IMR-90 (cell line): ENCODE measurements at regions not wholly inside any gene's neighbourhood (a gene's known extent, or its start where the extent isn't known, plus 50 kb on each side); places are given as distances from the start of the nearest gene placed in this dataset.

Experiments used
- ATAC-seq: fragments of 200-7000 bp; cut with Tn5 transposase; 2 replicates; pipeline ENCODE4 v1.9.1; 2020; ENCODE audit warnings: low read depth, mild to moderate bottlenecking, moderate library complexity
- BruUV-seq: library from RNA; stranded (reverse); fragments of 400-500 nt; replicated peaks from 2 replicates; lab custom pipeline; 2021; lab: Mats Ljungman, UMichigan
- CTCF ChIA-PET: fragments of 300-600 bp; formaldehyde crosslinking; extraction: SDS; loops from one replicate; lab custom pipeline; 2021; ENCODE audit warnings: antibody characterized with exemption; lab: Yijun Ruan, JAX
- POLR2A ChIA-PET: fragments of 300-600 bp; sonication (Branson Sonifier 250); formaldehyde crosslinking; loops from one replicate; lab custom pipeline; 2022; ENCODE audit warnings: antibody characterized with exemption; ENCODE audit not compliant: unreplicated experiment; lab: Charles Lee
- DNase-seq: peaks from one replicate; pipeline ENCODE4 v3.0.0; 2013
- H2AFZ ChIP-seq: replicated peaks from 2 replicates; pipeline ENCODE3; 2013; ENCODE audit warnings: low read length, mild to moderate bottlenecking; ENCODE audit not compliant: poor library complexity
- H2AK5ac ChIP-seq: 2 replicates; pipeline ENCODE4 v1.6.1; 2013; ENCODE audit warnings: low read depth, low read length, inconsistent platforms
- H2AK9ac ChIP-seq: replicated peaks from 2 replicates; pipeline ENCODE3; 2013; ENCODE audit warnings: mild to moderate bottlenecking, low read depth, low read length, moderate library complexity; ENCODE audit not compliant: poor library complexity
- H2BK120ac ChIP-seq: 2 replicates; pipeline ENCODE4 v1.6.1; 2013; ENCODE audit warnings: low read depth, low read length, inconsistent platforms
- H2BK15ac ChIP-seq: 3 replicates; pipeline ENCODE4 v1.6.1; 2013; ENCODE audit warnings: low read depth, low read length, inconsistent platforms
- H2BK20ac ChIP-seq: 2 replicates; pipeline ENCODE4 v1.6.1; 2013; ENCODE audit warnings: low read depth, mild to moderate bottlenecking, inconsistent platforms, low read length, moderate library complexity
- H2BK5ac ChIP-seq: 2 replicates; pipeline ENCODE4 v1.6.1; 2013; ENCODE audit warnings: mild to moderate bottlenecking, low read depth, low read length, inconsistent platforms; ENCODE audit not compliant: poor library complexity, severe bottlenecking
- H3K14ac ChIP-seq: replicated peaks from 2 replicates; pipeline ENCODE4 v1.6.1; 2013; ENCODE audit warnings: low read depth, low read length, inconsistent platforms
- H3K18ac ChIP-seq: 2 replicates; pipeline ENCODE4 v1.6.1; 2013; ENCODE audit warnings: low read depth, low read length, control low read depth
- H3K23ac ChIP-seq: 2 replicates; pipeline ENCODE4 v1.6.1; 2013; ENCODE audit warnings: low read depth, low read length, inconsistent platforms
- H3K27ac ChIP-seq: 2 replicates; pipeline ENCODE4 v1.5.1; 2013; ENCODE audit warnings: mild to moderate bottlenecking, control low read depth, low read length; ENCODE audit not compliant: insufficient read depth
- H3K27me3 ChIP-seq: 2 replicates; pipeline ENCODE4 v1.6.1; 2013; ENCODE audit warnings: low read length; ENCODE audit not compliant: control insufficient read depth, insufficient read depth
- H3K36me3 ChIP-seq: 2 replicates; pipeline ENCODE4 v1.6.1; 2013; ENCODE audit warnings: low read length, mixed read lengths; ENCODE audit not compliant: control insufficient read depth, insufficient read depth
- H3K4ac ChIP-seq: 2 replicates; pipeline ENCODE4 v1.6.1; 2013; ENCODE audit warnings: low read depth, low read length, inconsistent platforms
- H3K4me1 ChIP-seq: 2 replicates; pipeline ENCODE4 v1.6.1; 2013; ENCODE audit warnings: low read length, mixed read lengths; ENCODE audit not compliant: control insufficient read depth, insufficient read depth
- H3K4me2 ChIP-seq: 2 replicates; pipeline ENCODE4 v1.6.1; 2013; ENCODE audit warnings: low read depth, mild to moderate bottlenecking, control low read depth, low read length, moderate library complexity
- H3K4me3 ChIP-seq: 2 replicates; pipeline ENCODE4 v1.5.1; 2013; ENCODE audit warnings: low read depth, mild to moderate bottlenecking, control low read depth, low read length, moderate library complexity; ENCODE audit not compliant: insufficient read depth
- H3K56ac ChIP-seq: 2 replicates; pipeline ENCODE4 v1.6.1; 2013; ENCODE audit warnings: low read length, inconsistent platforms; ENCODE audit not compliant: insufficient read depth; ENCODE audit errors: extremely low read depth
- H3K79me1 ChIP-seq, 2 experiments: 2 replicates each; pipeline ENCODE4 v1.6.1; 2013; ENCODE audit warnings: low read length in 2 of 2, inconsistent platforms in 1 of 2, low read depth in 1 of 2
- H3K9ac ChIP-seq: 2 replicates; pipeline ENCODE4 v1.6.1; 2013; ENCODE audit warnings: low read depth, low read length, control low read depth
- H3K9me1 ChIP-seq: 2 replicates; pipeline ENCODE4 v1.6.1; 2013; ENCODE audit warnings: low read length, inconsistent platforms; ENCODE audit not compliant: insufficient read depth
- H3K9me3 ChIP-seq: 2 replicates; pipeline ENCODE4 v1.6.1; 2013; ENCODE audit warnings: low read length; ENCODE audit not compliant: control insufficient read depth, insufficient read depth
- H4K20me1 ChIP-seq: 2 replicates; pipeline ENCODE4 v1.6.1; 2013; ENCODE audit warnings: low read length, inconsistent platforms; ENCODE audit not compliant: insufficient read depth
- H4K5ac ChIP-seq: 2 replicates; pipeline ENCODE4 v1.6.1; 2013; ENCODE audit warnings: mild to moderate bottlenecking, low read depth, low read length, control low read depth
- H4K8ac ChIP-seq, 2 experiments: 2 replicates each; pipeline ENCODE4 v1.6.1; 2013; ENCODE audit warnings: low read depth in 2 of 2, low read length in 2 of 2, control low read depth in 1 of 2, inconsistent platforms in 1 of 2
- H4K91ac ChIP-seq: 2 replicates; pipeline ENCODE4 v1.6.1; 2013; ENCODE audit warnings: low read depth, low read length, inconsistent platforms; ENCODE audit not compliant: insufficient read depth
- BHLHE40 ChIP-seq: fragments of 150-350 bp; IDR thresholded peaks from 2 replicates; pipeline ENCODE4 v1.6.1; 2016; ENCODE audit warnings: mild to moderate bottlenecking, low read depth, low read length
- CEBPB ChIP-seq: IDR thresholded peaks from 2 replicates; pipeline ENCODE4 v1.6.1; 2012; ENCODE audit warnings: low read depth, low read length, improper control_type of control experiment
- CHD1 ChIP-seq: IDR thresholded peaks from 2 replicates; pipeline ENCODE4 v1.6.1; 2012; ENCODE audit warnings: low read depth, low read length, improper control_type of control experiment
- ELK1 ChIP-seq: fragments of 150-350 bp; IDR thresholded peaks from 2 replicates; pipeline ENCODE4 v1.6.1; 2016; ENCODE audit warnings: low read depth, mild to moderate bottlenecking, low read length, moderate library complexity, borderline replicate concordance
- FOS ChIP-seq: fragments of 150-350 bp; IDR thresholded peaks from 2 replicates; pipeline ENCODE4 v1.6.1; 2016; ENCODE audit warnings: low read depth, low read length
- MAZ ChIP-seq: IDR thresholded peaks from 2 replicates; pipeline ENCODE4 v1.6.1; 2012; ENCODE audit warnings: low read depth, mild to moderate bottlenecking, low read length, improper control_type of control experiment, moderate library complexity, borderline replicate concordance
- RAD21 ChIP-seq: IDR thresholded peaks from 2 replicates; pipeline ENCODE4 v1.6.1; 2012; ENCODE audit warnings: low read length, improper control_type of control experiment
- RCOR1 ChIP-seq: IDR thresholded peaks from 2 replicates; pipeline ENCODE4 v1.6.1; 2012; ENCODE audit warnings: mild to moderate bottlenecking, low read length, improper control_type of control experiment; ENCODE audit not compliant: insufficient replicate concordance
- RFX5 ChIP-seq: IDR thresholded peaks from 2 replicates; pipeline ENCODE4 v1.8.0; 2012; ENCODE audit warnings: low read depth, mild to moderate bottlenecking, low read length, moderate library complexity
- USF2 ChIP-seq: fragments of 150-350 bp; IDR thresholded peaks from 2 replicates; pipeline ENCODE4 v1.6.1; 2017; ENCODE audit warnings: mild to moderate bottlenecking, antibody characterized with exemption, low read length, low read depth
- WGBS, 2 experiments: methylation state at CpG; one replicate each; pipeline versions ENCODE4 v1.1.5 to v1.1.7; 2013; ENCODE audit warnings: missing lambda C conversion rate in 2 of 2; ENCODE audit not compliant: insufficient read length in 1 of 2; ENCODE audit errors: extremely low coverage in 2 of 2; 5-methylcytosine and 5-hydroxymethylcytosine counted together
- dilution Hi-C: fragments of 300-500 bp; cut with HindIII; formaldehyde crosslinking; loops from one replicate; pipeline ENCODE4 v1.14.3; 2018; ENCODE audit warnings: low sequenced_read_pairs; ENCODE audit not compliant: unreplicated experiment
- in situ Hi-C: fragments of 300-500 bp; cut with MboI; formaldehyde crosslinking; loops from 3 replicates; pipeline ENCODE4 v1.14.3; 2019; ENCODE audit warnings: low sequenced_read_pairs, inconsistent platforms, mixed read lengths
- intact Hi-C: fragments of 100-400 bp; cut with micrococcal nuclease; formaldehyde crosslinking; loops from 2 replicates; pipeline ENCODE4 v1.10.0; 2022

DNA sequence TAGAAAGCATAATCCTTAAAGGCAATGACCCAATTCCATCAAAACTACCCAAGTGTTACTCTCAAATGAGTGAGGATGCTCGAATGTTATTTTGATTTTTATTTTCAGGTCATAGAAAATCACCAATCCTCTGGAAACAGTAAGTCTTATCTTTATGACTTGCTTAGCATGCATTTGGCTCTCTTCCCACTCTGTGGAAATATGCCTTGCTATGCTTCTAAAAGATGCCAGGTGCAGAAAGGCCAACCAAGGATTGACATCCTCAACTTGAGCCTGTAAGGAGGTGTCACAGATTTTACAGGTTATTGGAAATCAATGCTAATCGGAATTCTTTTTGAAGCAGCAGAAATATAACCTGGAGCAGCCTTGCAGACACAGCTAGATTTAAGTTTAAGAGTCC is 543.9 kb upstream of the LINC00305 start:
- Histone ChIP-seq H2AK5ac (no peak overlapping the region), H3K79me1 (no peaks in the 10 kb centered on the region), H4K8ac (no peak overlapping the region), H3K9me3 (peaks cover 2% of the 10 kb centered on the region), H3K4me2 (no peak overlapping the region), H4K91ac (no peak overlapping the region), H3K4me1 (no peaks in the 10 kb centered on the region), H3K27ac (no peak overlapping the region), H3K23ac (no peak overlapping the region), H2BK20ac (no peak overlapping the region), H3K4me3 (no peak overlapping the region), H3K27me3 (no peaks in the 10 kb centered on the region), H2BK120ac (no peak overlapping the region), H3K9me1 (no peaks in the 10 kb centered on the region), H3K14ac (no peak overlapping the region), H4K20me1 (no peaks in the 10 kb centered on the region), H3K4ac (no peak overlapping the region), H2AK9ac (no peak overlapping the region), H3K36me3 (no peaks in the 10 kb centered on the region), H2AFZ (no peak overlapping the region), H3K9ac (no peak overlapping the region), H3K56ac (no peak overlapping the region), H2BK15ac (no peak overlapping the region), H4K5ac (no peak overlapping the region), H3K18ac (no peak overlapping the region), H2BK5ac (no peak overlapping the region)
- ATAC-seq (no peak), DNase-seq (no peak)
- POLR2A ChIA-PET = no interaction called here
- in situ Hi-C loops (no loop called here), dilution Hi-C loops (no loop called here), intact Hi-C loops (loop anchor here (10.0 kb wide), 1 partner anchor 532 kb away; no protein-coding TSS in a partner anchor)
- BruUV-seq = no TSS peak
- TF ChIP-seq USF2 (no peak), MAZ (no peak), BHLHE40 (no peak), RFX5 (no peak), CHD1 (no peak), ELK1 (no peak), RAD21 (no peak), CEBPB (no peak), FOS (no peak), RCOR1 (no peak)
- CTCF ChIA-PET = no interaction called here
- WGBS, 2 experiments = no CpG with 5 or more reads among the region's 2 CpGs
